ENCODE measurements at regions not wholly inside any gene's neighbourhood (a gene's known extent, or its start where the extent isn't known, plus 50 kb on each side); places are given as distances from the start of the nearest gene placed in this dataset.

GRCh38 chr19:30733826-30734550 is 361.8 kb downstream of the ZNF536 start:
- peak; percentile 16 for TF ChIP-seq CTCF (IDR thresholded peaks at IDR 0.05; ENCODE audit: low read depth, low read length, missing control alignments)
- H3K4me3 ChIP-seq (ENCODE audit: low read depth, low read length): no peak overlapping the region
- no peak for DNase-seq (ENCODE audit: low read depth)
- in situ Hi-C loops (cut with HindIII; ENCODE audit: low sequenced_read_pairs): no loop called here

- no peak for TF ChIP-seq CTCF (IDR thresholded peaks at IDR 0.05; ENCODE audit: low read depth, low read length, missing control alignments)
- no peak overlapping the region for H3K4me3 ChIP-seq (ENCODE audit: low read depth, low read length)
- no peak for DNase-seq (ENCODE audit: low read depth)
- in situ Hi-C loops (cut with HindIII; ENCODE audit: low sequenced_read_pairs): no loop called here
Observed at GRCh38 chr19:30731591-30731990, 359.4 kb downstream of the ZNF536 start.

- no peak for TF ChIP-seq CTCF (IDR thresholded peaks at IDR 0.05; ENCODE audit: low read depth, low read length, missing control alignments)
- in situ Hi-C loops (cut with HindIII; ENCODE audit: low sequenced_read_pairs): no loop called here
- H3K4me3 ChIP-seq (ENCODE audit: low read depth, low read length): no peak overlapping the region
- DNase-seq (ENCODE audit: low read depth): no peak
Observed at GRCh38 chr19:30729451-30729850, 357.3 kb downstream of the ZNF536 start.

GRCh38 chr19:30722761-30723160 is 350.6 kb downstream of the ZNF536 start:
- no peak for TF ChIP-seq CTCF (IDR thresholded peaks at IDR 0.05; ENCODE audit: low read depth, low read length, missing control alignments)
- in situ Hi-C loops (cut with HindIII; ENCODE audit: low sequenced_read_pairs): no loop called here
- no peak overlapping the region for H3K4me3 ChIP-seq (ENCODE audit: low read depth, low read length)
- no peak for DNase-seq (ENCODE audit: low read depth)

GRCh38 chr19:30722186-30722585 is 350.0 kb downstream of the ZNF536 start:
- H3K4me3 ChIP-seq (ENCODE audit: low read depth, low read length): no peak overlapping the region
- in situ Hi-C loops (cut with HindIII; ENCODE audit: low sequenced_read_pairs): no loop called here
- no peak for TF ChIP-seq CTCF (IDR thresholded peaks at IDR 0.05; ENCODE audit: low read depth, low read length, missing control alignments)
- no peak for DNase-seq (ENCODE audit: low read depth)

GRCh38 chr19:30719999-30720345 is 347.8 kb downstream of the ZNF536 start:
- in situ Hi-C loops (cut with HindIII; ENCODE audit: low sequenced_read_pairs): no loop called here
- TF ChIP-seq CTCF (IDR thresholded peaks at IDR 0.05; ENCODE audit: low read depth, low read length, missing control alignments): no peak
- DNase-seq (ENCODE audit: low read depth): no peak
- H3K4me3 ChIP-seq (ENCODE audit: low read depth, low read length): peak overlapping the region; percentile 54

Data from astrocyte of the cerebellum (primary cell).